OCI-LY7 (cell line): ENCODE measurements at regions not wholly inside any gene's neighbourhood (a gene's known extent, or its start where the extent isn't known, plus 50 kb on each side); places are given as distances from the start of the nearest gene placed in this dataset.

ENCODE experiments used
- CTCF ChIP-seq: fragments of 200-600 bp; sonication (generic); conservative IDR thresholded peaks from 2 replicates; pipeline ENCODE4 v1.5.1; 2014; ENCODE audit warnings: mild to moderate bottlenecking, antibody characterized with exemption, low read length, moderate library complexity, mixed read lengths
- EZH2phosphoT487 ChIP-seq: fragments of 200-600 bp; sonication (generic); IDR thresholded peaks from 2 replicates; pipeline ENCODE4 v1.6.1; 2018; ENCODE audit warnings: low read depth, borderline replicate concordance, mild to moderate bottlenecking, mixed run types, antibody characterized with exemption, low read length, moderate library complexity, mixed read lengths

GRCh38 chrX:4944767-4945166, 1231.3 kb upstream of the PRKX start:
- TF ChIP-seq CTCF (no peak), EZH2phosphoT487 (no peak)
